ENCODE measurements at regions not wholly inside any gene's neighbourhood (a gene's known extent, or its start where the extent isn't known, plus 50 kb on each side); places are given as distances from the start of the nearest gene placed in this dataset.
"Not testable (repeated sequence)": the region's sequence is repeated elsewhere in the genome, so short reads cannot be mapped to it uniquely, and the experiment has no call there.

- no peak for FAIRE-seq
Observed at GRCh38 chr4:136012220-136012619, 1520.1 kb downstream of the PCDH18 start.

GRCh38 chr4:136009258-136009832 is 1522.9 kb downstream of the PCDH18 start:
- no peak for FAIRE-seq

DNA sequence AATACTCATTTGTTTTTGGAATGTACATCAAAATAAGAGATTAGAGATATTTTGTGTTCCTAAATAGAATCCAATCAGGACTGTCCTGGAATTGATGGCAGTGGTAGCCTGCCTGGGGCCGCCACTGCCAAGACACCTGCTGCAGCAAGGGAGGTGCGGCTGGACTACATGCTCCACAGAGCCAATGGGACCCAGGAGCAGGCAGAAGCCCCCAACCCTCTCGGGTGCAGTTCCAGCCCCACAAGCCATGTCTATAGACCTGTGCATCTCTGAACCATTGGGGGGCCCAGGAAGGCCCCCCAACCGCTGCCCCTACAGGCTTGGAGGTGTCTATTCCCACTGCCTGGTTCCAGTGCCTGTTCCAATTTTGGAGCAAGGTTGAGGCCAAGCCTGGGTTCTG is 1524.3 kb downstream of the PCDH18 start:
- FAIRE-seq, result no peak

DNA sequence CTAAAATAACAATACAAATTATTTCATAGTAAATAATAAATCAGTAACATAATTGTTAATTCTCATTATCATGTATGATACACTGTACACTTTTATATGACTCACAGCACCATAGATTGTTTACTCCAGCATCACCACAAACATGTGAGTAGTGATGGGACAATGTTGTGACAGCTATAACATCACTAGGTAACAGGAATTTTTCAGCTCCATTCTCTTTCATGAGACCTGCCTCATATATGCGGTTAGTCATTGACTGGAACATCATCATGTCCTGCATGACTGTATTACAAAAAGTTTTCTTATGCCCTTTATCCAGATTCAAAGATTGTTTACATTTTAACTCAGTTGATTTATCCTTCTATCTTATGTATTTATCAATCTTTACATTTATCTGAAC is 1530.0 kb downstream of the PCDH18 start:
- no peak for FAIRE-seq

DNA sequence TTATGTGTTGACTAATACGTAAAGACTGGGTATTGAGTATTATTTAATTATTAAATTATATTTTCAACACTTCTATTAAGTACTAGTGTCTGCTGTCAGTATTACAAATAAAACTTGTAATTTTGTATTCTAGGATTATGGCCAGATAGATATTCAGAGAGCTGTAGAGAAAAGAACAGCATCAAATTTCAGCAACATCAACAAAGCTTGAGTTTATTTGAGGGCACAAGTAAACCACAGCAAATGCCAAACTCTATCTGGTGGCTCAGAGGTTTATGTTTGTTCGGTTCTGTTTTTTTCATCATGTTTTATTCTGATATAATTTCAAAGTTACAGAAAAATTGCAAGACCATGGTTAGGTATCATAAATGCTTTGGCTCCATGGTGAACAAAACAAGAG is 1530.5 kb downstream of the PCDH18 start:
- no peak for FAIRE-seq

GRCh38 chr4:136000246-136000645 is 1532.0 kb downstream of the PCDH18 start:
- peak; percentile 21 for FAIRE-seq

DNA sequence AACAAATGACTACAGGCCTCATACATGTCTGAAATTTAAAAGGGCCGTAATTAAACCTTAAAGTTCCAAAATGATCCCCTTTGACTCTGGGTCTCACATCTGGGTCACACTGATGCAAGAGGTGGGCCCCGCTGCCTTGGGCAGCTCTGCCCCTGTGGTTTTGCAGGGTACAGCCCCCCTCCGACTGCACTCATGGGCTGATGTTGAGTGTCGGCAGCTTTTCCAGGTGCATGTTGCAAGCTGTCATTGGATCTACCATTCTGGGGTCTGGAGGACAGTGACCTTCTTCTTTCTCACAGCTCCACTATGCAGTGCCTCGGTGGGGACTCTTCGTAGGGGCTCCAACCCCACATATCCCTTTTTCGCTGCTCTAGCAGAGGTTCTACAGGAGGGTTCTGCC is 1537.9 kb downstream of the PCDH18 start:
- no peak for FAIRE-seq

DNA sequence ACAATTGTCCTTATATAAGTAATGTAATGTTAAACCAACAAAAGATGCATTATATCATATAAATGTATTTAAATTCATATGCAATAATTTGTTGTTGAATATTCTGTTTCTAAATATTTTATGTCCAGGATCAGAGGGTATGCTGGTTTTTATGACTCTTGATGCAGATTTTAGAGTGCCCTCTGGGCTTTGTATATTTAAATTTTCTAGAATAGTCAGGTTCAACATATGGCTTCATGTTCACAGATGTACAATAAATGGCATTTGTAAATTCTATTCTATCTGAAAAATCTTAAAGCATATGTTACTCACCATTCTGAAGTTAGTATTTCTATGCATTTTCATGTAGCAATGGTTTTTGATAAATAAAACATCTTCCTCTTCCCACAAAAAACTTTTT is 1555.4 kb downstream of the PCDH18 start:
- FAIRE-seq, result no peak

GRCh38 chr4:135966936-135967335 is 1565.4 kb downstream of the PCDH18 start:
- no peak for FAIRE-seq

- no peak for FAIRE-seq
Observed at GRCh38 chr4:135963009-135963408, 1569.3 kb downstream of the PCDH18 start.

DNA sequence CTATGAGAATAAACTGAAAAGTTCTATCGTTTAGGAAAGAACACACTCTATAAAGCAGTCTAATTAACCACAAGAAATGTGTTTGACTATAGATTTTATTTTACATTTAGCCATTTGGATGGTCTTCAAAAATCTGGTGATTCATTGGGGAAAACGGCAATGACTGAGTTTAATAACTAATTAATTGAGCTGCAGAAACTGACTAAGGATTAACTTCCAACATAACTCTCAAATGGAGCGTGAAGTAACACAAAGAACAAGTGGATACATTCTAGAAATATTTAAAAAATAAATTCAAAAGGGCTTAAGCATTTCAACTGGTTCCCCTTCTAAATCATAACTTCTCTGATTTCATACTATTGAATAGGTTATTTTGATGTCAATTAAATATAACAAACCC is 1582.4 kb downstream of the PCDH18 start:
- FAIRE-seq, result no peak

DNA sequence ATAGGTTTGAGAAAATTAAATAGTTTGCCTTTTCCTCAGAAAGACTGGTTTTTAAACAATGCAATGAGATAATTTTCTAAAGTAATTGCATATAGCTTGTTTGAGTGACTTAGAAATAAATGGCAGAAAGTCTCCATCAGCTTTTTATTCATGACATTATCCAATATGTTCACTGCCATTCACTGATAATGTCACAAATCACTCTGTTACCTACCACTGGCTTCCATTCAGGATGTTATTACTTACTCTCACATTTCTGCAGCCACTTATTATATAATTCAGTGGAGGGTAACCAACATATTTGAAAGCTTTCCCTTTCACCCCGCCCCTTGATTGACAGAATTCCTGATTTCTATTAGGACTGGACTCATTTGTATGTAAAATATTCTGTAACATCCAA is 1583.5 kb downstream of the PCDH18 start:
- no peak for FAIRE-seq

- no peak for FAIRE-seq
Observed at GRCh38 chr4:135941671-135942070, 1590.6 kb downstream of the PCDH18 start.

GRCh38 chr4:135934026-135934425 is 1598.3 kb downstream of the PCDH18 start:
- no peak for FAIRE-seq

- FAIRE-seq, result no peak
Observed at GRCh38 chr4:135927651-135928050, 1604.6 kb downstream of the PCDH18 start.

DNA sequence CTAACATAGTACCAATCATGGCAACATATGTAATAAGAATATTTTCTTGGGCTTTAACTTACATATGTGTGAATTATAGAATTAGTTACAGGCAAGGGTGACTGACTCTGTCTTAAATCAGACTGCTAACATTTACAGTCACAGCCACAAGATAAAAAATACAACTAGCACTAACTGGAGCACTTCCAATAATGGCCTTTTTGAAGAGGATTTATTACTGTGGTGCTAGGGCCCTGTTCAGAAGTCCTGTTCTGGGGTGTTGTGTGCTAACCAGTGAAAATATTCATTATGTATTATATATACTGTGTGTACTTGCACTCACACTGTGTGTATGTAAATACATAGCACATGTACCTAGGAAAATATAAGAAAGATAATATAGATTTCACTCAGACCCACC is 1611.2 kb downstream of the PCDH18 start:
- FAIRE-seq, result no peak

- FAIRE-seq, result no peak
Observed at GRCh38 chr4:135917011-135917410, 1615.3 kb downstream of the PCDH18 start.

GRCh38 chr4:135900956-135901355 is 1631.3 kb downstream of the PCDH18 start:
- no peak for FAIRE-seq

- FAIRE-seq, result not testable (repeated sequence)
Observed at GRCh38 chr4:135864304-135864703, 1662.7 kb upstream of the PABPC4L start.

DNA sequence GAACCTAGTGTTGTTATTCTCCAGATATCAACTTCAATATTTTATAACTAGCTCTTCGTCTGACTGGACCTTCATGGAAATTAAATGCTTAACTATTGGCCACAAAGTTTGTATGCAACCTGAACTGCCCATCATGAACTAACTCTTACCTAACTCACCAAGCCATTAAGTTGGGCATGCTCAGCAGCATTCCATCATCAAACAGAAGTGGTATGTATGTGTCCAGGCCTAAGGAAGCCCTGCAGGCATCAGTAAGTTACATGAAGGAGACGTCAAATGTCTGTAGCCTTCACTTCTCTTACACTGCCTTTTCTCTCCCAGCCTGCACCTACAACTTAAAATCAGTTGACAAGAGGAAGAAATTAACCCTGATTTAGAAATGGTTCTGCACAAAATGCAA is 1639.2 kb upstream of the PABPC4L start:
- FAIRE-seq, result no peak

- FAIRE-seq, result no peak
Observed at GRCh38 chr4:135839712-135840111, 1638.1 kb upstream of the PABPC4L start.

DNA sequence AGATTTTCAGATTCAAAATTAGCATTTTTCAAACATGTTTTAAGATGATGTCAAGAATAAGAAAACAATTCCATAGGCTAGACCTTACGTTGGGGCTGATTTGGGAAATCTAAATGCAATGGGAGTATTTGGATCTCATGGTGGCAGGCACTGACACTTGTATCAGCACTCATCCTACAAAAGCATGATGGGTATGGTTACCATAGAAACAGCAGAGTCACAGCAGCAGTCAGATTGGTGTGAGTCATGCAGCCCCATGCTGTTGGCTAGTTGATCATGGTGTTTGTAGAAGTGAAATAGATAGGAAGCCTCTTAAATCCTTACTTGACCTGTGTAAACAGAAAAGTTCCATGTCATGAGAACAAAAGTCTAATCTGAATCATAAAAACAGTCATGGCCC is 1637.3 kb upstream of the PABPC4L start:
- no peak for FAIRE-seq

- FAIRE-seq, result no peak
Observed at GRCh38 chr4:135834471-135834870, 1632.9 kb upstream of the PABPC4L start.

- FAIRE-seq, result no peak
Observed at GRCh38 chr4:135833529-135833928, 1631.9 kb upstream of the PABPC4L start.

DNA sequence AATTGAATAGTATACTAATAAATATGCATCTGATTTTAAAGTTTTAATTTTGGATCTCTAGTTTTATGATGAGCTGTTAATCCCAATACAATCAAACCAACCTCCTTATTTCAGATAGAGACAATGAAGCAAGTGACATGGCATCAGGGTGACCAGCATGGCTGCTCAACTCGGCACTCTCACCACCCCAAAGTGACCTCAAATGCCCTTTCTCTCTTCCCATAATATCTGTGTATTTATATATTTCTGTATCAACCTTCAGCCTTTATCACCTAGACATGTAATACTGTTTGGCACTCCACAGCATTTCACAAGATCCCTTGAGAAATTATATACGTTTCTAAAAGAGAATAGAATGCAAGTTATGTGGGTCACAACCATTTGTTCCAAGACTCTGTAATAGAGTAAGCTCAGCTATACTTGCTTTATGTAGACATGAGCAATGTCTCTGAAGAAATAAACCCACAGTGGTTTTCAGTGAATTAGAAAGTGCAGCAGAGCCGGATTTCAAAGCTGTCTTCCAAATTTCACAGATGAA is 1623.2 kb upstream of the PABPC4L start:
- no peak for FAIRE-seq
